CD4-positive, CD25-positive, alpha-beta regulatory T cell (primary cell): ENCODE measurements at regions not wholly inside any gene's neighbourhood (a gene's known extent, or its start where the extent isn't known, plus 50 kb on each side); places are given as distances from the start of the nearest gene placed in this dataset.

Source experiments
- ATAC-seq, 2 donors: fragments of 150-1000 bp; cut with Tn5 transposase; one replicate each; pipeline ENCODE4 v1.10.0; 2021; ENCODE audit warnings: low read depth in 2 of 2, moderate number of reproducible peaks in 2 of 2, moderate library complexity in 1 of 2
- DNase-seq, 3 donors: peaks; one replicate each; pipeline versions ENCODE4 v3.0.0 to v3.0.0-alpha.2; 2012 to 2022; ENCODE audit warnings: mixed read lengths in 1 of 3
- H3K27ac ChIP-seq: one replicate; pipeline ENCODE4 v1.7.0; 2013; ENCODE audit warnings: mild to moderate bottlenecking, low read length; ENCODE audit not compliant: insufficient read depth, poor library complexity, severe bottlenecking
- H3K27me3 ChIP-seq: one replicate; pipeline ENCODE4 v1.7.0; 2013; ENCODE audit warnings: low read length; ENCODE audit not compliant: control insufficient read depth, insufficient read depth
- H3K36me3 ChIP-seq: one replicate; pipeline ENCODE4 v1.7.0; 2013; ENCODE audit warnings: mild to moderate bottlenecking, low read length, moderate library complexity; ENCODE audit not compliant: control insufficient read depth, insufficient read depth
- H3K4me1 ChIP-seq: 2 replicates; pipeline ENCODE4 v1.7.0; 2013; ENCODE audit warnings: mild to moderate bottlenecking, low read length; ENCODE audit not compliant: insufficient read depth, control insufficient read depth, poor library complexity, severe bottlenecking
- H3K4me3 ChIP-seq: one replicate; pipeline ENCODE4 v1.7.0; 2013; ENCODE audit warnings: low read depth, mild to moderate bottlenecking, low read length, moderate library complexity
- H3K9me3 ChIP-seq, 2 experiments: 1 replicate in 1 of 2; 2 replicates in 1 of 2; pipeline ENCODE4 v1.7.0; 2013; ENCODE audit warnings: low read length in 2 of 2, mild to moderate bottlenecking in 1 of 2, moderate library complexity in 1 of 2; ENCODE audit not compliant: control insufficient read depth in 2 of 2
- H3K27ac Mint-ChIP-seq, 3 donors: one replicate each; pipeline ENCODE4 v1.8.0; 2020 to 2022; ENCODE audit warnings: mild to moderate bottlenecking in 3 of 3, mixed read lengths in 3 of 3, moderate library complexity in 2 of 3
- H3K27me3 Mint-ChIP-seq: one replicate; pipeline ENCODE4 v1.8.0; 2022; ENCODE audit warnings: mild to moderate bottlenecking, mixed read lengths
- H3K36me3 Mint-ChIP-seq: one replicate; pipeline ENCODE4 v1.8.0; 2020; ENCODE audit warnings: mixed read lengths
- H3K4me1 Mint-ChIP-seq, 4 donors: one replicate each; pipeline ENCODE4 v1.8.0; 2020 to 2022; ENCODE audit warnings: mixed read lengths in 4 of 4, mild to moderate bottlenecking in 1 of 4
- H3K4me3 Mint-ChIP-seq, 4 donors: one replicate each; pipeline ENCODE4 v1.8.0; 2020 to 2022; ENCODE audit warnings: mild to moderate bottlenecking in 4 of 4, mixed read lengths in 4 of 4, moderate library complexity in 3 of 4
- H3K9me3 Mint-ChIP-seq, 7 donors: one replicate each; pipeline ENCODE4 v1.8.0; 2020 to 2022; ENCODE audit warnings: mixed read lengths in 7 of 7, mild to moderate bottlenecking in 3 of 7, moderate library complexity in 2 of 7

GRCh38 chr20:60950561-60950960, 301.5 kb upstream of the CDH4 start:
- H3K36me3 ChIP-seq: no peaks in the 10 kb centered on the region
- Mint-ChIP-seq H3K4me3 (no peak overlapping the region), H3K27ac (no peak overlapping the region), H3K27me3 (peaks cover 4% of the 10 kb centered on the region), H3K4me1 (no peaks in the 10 kb centered on the region), H3K36me3 (no peaks in the 10 kb centered on the region), H3K9me3 (peaks cover 0 to 2% (median 0%) of the 10 kb centered on the region in 7 donors)
- DNase-seq (no peak), ATAC-seq (no peak)
- H3K9me3 ChIP-seq: no peaks in the 10 kb centered on the region
- H3K27me3 ChIP-seq: no peaks in the 10 kb centered on the region
- no peaks in the 10 kb centered on the region for H3K4me1 ChIP-seq
- H3K27ac ChIP-seq: no peak overlapping the region
- H3K4me3 ChIP-seq: no peak overlapping the region

- no peak for ATAC-seq
- H3K27me3 Mint-ChIP-seq: peaks cover 4% of the 10 kb centered on the region
- Histone ChIP-seq H3K4me1 (no peaks in the 10 kb centered on the region), H3K9me3 (no peaks in the 10 kb centered on the region), H3K27me3 (no peaks in the 10 kb centered on the region), H3K27ac (no peak overlapping the region), H3K4me3 (no peak overlapping the region), H3K36me3 (no peaks in the 10 kb centered on the region)
- H3K27ac Mint-ChIP-seq: no peak overlapping the region
- no peak for DNase-seq
- H3K9me3 Mint-ChIP-seq: peaks cover 0 to 2% (median 0%) of the 10 kb centered on the region in 7 donors
- H3K4me3 Mint-ChIP-seq: no peak overlapping the region
- H3K4me1 Mint-ChIP-seq: no peaks in the 10 kb centered on the region
- H3K36me3 Mint-ChIP-seq: no peaks in the 10 kb centered on the region
These were observed 301.1 kb upstream of the CDH4 start for GRCh38 chr20:60950974-60951373.

- no peak overlapping the region for H3K27ac Mint-ChIP-seq
- DNase-seq (no peak), ATAC-seq (no peak)
- no peaks in the 10 kb centered on the region for H3K4me1 Mint-ChIP-seq
- Histone ChIP-seq H3K9me3 (no peaks in the 10 kb centered on the region), H3K4me3 (no peak overlapping the region), H3K27ac (no peak overlapping the region), H3K4me1 (no peaks in the 10 kb centered on the region), H3K36me3 (no peaks in the 10 kb centered on the region), H3K27me3 (no peaks in the 10 kb centered on the region)
- peaks cover 0 to 2% (median 0%) of the 10 kb centered on the region in 7 donors for H3K9me3 Mint-ChIP-seq
- H3K36me3 Mint-ChIP-seq: no peaks in the 10 kb centered on the region
- peaks cover 4% of the 10 kb centered on the region for H3K27me3 Mint-ChIP-seq
- H3K4me3 Mint-ChIP-seq: no peak overlapping the region
These were observed 299.2 kb upstream of the CDH4 start for GRCh38 chr20:60952861-60953260.

- Mint-ChIP-seq H3K27me3 (peaks cover 4% of the 10 kb centered on the region), H3K4me3 (no peak overlapping the region)
- no peaks in the 10 kb centered on the region for H3K27me3 ChIP-seq
These were observed 298.7 kb upstream of the CDH4 start for GRCh38 chr20:60953321-60953720.

GRCh38 chr20:60955706-60956105, 296.4 kb upstream of the CDH4 start:
- DNase-seq (no peak), ATAC-seq (no peak)
- Histone ChIP-seq H3K27ac (no peak overlapping the region), H3K36me3 (no peaks in the 10 kb centered on the region), H3K9me3 (no peaks in the 10 kb centered on the region), H3K4me3 (no peak overlapping the region), H3K4me1 (no peaks in the 10 kb centered on the region), H3K27me3 (no peaks in the 10 kb centered on the region)
- Mint-ChIP-seq H3K27ac (no peak overlapping the region), H3K36me3 (no peaks in the 10 kb centered on the region), H3K9me3 (no peaks in the 10 kb centered on the region), H3K27me3 (peaks cover 4% of the 10 kb centered on the region), H3K4me3 (no peak overlapping the region), H3K4me1 (no peaks in the 10 kb centered on the region)

More at GRCh38 chr20:60953321-60953720, 298.7 kb upstream of the CDH4 start:
- Mint-ChIP-seq H3K4me1 (no peaks in the 10 kb centered on the region), H3K9me3 (peaks cover 0 to 2% (median 0%) of the 10 kb centered on the region in 7 donors), H3K27ac (no peak overlapping the region), H3K36me3 (no peaks in the 10 kb centered on the region)
- Histone ChIP-seq H3K9me3 (no peaks in the 10 kb centered on the region), H3K27ac (no peak overlapping the region), H3K4me3 (no peak overlapping the region), H3K4me1 (no peaks in the 10 kb centered on the region), H3K36me3 (no peaks in the 10 kb centered on the region)
- ATAC-seq (no peak), DNase-seq (no peak)

- H3K36me3 ChIP-seq: no peaks in the 10 kb centered on the region
- Mint-ChIP-seq H3K4me3 (no peak overlapping the region), H3K27ac (no peak overlapping the region), H3K9me3 (no peaks in the 10 kb centered on the region), H3K4me1 (no peaks in the 10 kb centered on the region), H3K27me3 (peaks cover 4% of the 10 kb centered on the region), H3K36me3 (no peaks in the 10 kb centered on the region)
- ATAC-seq (no peak), DNase-seq (no peak)
- H3K27me3 ChIP-seq: no peaks in the 10 kb centered on the region
- H3K9me3 ChIP-seq: no peaks in the 10 kb centered on the region
- no peak overlapping the region for H3K27ac ChIP-seq
- H3K4me3 ChIP-seq: no peak overlapping the region
- H3K4me1 ChIP-seq: no peaks in the 10 kb centered on the region
These were observed 295.9 kb upstream of the CDH4 start for GRCh38 chr20:60956194-60956593.

GRCh38 chr20:60957621-60958020, 294.4 kb upstream of the CDH4 start:
- Mint-ChIP-seq H3K4me3 (no peak overlapping the region), H3K36me3 (no peaks in the 10 kb centered on the region), H3K27ac (no peak overlapping the region), H3K9me3 (no peaks in the 10 kb centered on the region), H3K4me1 (no peaks in the 10 kb centered on the region), H3K27me3 (peaks cover 4% of the 10 kb centered on the region)
- Histone ChIP-seq H3K27ac (no peak overlapping the region), H3K4me3 (no peak overlapping the region), H3K4me1 (no peaks in the 10 kb centered on the region), H3K9me3 (no peaks in the 10 kb centered on the region), H3K27me3 (no peaks in the 10 kb centered on the region), H3K36me3 (no peaks in the 10 kb centered on the region)
- ATAC-seq (no peak), DNase-seq (no peak)

- Histone ChIP-seq H3K27me3 (no peaks in the 10 kb centered on the region), H3K9me3 (no peaks in the 10 kb centered on the region), H3K4me3 (no peak overlapping the region), H3K27ac (no peak overlapping the region), H3K36me3 (no peaks in the 10 kb centered on the region), H3K4me1 (no peaks in the 10 kb centered on the region)
- H3K4me3 Mint-ChIP-seq: no peak overlapping the region
- H3K4me1 Mint-ChIP-seq: no peaks in the 10 kb centered on the region
- ATAC-seq (no peak), DNase-seq (no peak)
- no peak overlapping the region for H3K27ac Mint-ChIP-seq
- no peaks in the 10 kb centered on the region for H3K27me3 Mint-ChIP-seq
- no peaks in the 10 kb centered on the region for H3K36me3 Mint-ChIP-seq
- peaks cover 0 to 2% (median 0%) of the 10 kb centered on the region in 7 donors for H3K9me3 Mint-ChIP-seq
These were observed 292.1 kb upstream of the CDH4 start for GRCh38 chr20:60959971-60960370.
